NCI-H1694 treated with DMSO at 0.1 percent for 48 hours (cell line): ENCODE measurements at regions not wholly inside any gene's neighbourhood (a gene's known extent, or its start where the extent isn't known, plus 50 kb on each side); places are given as distances from the start of the nearest gene placed in this dataset.
"Not testable (repeated sequence)": the region's sequence is repeated elsewhere in the genome, so short reads cannot be mapped to it uniquely, and the experiment has no call there.

ENCODE experiments used
- DNase-seq: peaks from one replicate; lab custom pipeline; 2025; lab: John Stamatoyannopoulos, UW

- DNase-seq = peak; percentile 10
These were observed 208.4 kb downstream of the TPST1 start for GRCh38 chr7:66413379-66414114.

- DNase-seq = no peak
These were observed 210.6 kb downstream of the TPST1 start for GRCh38 chr7:66415659-66416265.

- no peak for DNase-seq
These were observed 210.1 kb upstream of the KCTD7 start for GRCh38 chr7:66418537-66418936.

DNA sequence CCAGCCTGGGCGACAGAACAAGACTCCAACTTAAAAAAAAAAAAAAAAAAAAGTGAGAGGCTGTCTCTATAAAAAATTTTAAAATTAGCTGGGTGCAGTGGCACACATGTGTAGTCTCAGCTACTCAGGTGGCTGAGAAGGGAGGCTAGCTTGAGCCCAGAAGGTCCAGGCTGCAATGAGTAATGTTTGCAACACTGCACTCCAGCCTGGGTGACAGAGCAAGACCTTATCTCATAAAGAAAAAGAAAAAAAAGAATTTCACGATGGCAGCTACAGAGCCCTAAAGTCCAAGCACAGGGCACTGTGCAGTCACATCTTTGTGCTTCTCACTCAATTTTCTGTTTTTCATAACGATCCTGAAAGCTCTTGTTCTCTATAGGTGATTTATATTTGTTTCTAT is 209.5 kb upstream of the KCTD7 start:
- no peak for DNase-seq

GRCh38 chr7:66421830-66422475 is 206.7 kb upstream of the KCTD7 start:
- DNase-seq = no peak

DNA sequence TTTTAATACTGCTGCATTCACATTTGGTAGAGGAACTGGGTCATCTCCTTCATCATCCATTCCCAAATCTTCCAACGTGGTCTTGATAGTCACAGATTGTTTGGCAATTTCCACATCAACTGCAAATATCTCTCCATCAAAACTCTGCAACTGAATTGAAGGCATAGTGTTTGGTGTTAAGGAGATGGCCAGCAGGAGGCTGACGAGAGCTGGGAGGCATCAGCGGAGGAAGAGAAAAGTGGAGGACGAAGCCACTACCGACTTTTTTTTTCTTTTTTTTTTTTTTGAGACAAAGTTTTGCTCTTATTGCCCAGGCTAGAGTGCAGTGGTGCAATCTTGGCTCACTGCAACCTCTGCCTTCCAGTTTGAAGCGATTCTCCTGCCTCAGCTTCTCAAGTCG is 205.0 kb upstream of the KCTD7 start:
- no peak for DNase-seq

- DNase-seq = no peak
These were observed 202.3 kb upstream of the KCTD7 start for GRCh38 chr7:66426332-66426731.

DNA sequence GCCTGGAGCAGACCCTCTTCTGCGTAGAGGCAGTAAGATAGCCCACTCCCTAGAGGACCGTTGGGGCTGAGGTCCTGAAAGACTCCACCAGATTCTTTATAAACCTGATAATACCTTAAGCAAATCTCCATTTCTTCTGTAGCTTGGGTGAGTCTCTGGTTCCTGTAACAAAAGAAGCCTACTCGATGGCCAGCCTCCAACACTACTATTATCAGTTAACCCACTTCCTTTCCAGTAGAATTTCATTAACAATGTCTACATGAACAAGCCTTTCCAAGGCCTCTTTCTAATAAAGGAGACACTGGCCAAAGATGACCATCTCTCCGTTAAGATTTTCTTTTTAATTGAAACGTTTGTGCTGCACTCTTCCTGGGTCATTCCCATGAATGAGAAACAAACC is 201.7 kb upstream of the KCTD7 start:
- DNase-seq = no peak

DNA sequence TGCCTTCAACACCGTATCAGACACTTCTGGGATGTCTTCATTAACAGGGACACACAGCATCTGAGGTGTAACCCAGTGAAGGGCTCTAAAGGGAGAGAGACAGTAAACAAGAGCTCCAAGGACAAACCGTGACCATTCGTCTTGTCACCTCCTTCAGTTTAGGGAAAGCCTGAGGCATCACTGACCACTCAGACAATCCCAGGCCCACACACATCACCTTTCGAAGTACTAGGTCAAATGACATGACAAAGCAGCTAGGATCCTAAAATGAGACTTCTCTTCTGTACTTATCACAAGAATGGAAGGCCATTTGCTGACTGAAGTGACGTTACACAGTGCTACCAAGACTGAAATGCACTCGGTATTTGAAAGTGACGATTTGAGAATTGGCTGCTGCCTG is 200.7 kb upstream of the KCTD7 start:
- DNase-seq = no peak

DNA sequence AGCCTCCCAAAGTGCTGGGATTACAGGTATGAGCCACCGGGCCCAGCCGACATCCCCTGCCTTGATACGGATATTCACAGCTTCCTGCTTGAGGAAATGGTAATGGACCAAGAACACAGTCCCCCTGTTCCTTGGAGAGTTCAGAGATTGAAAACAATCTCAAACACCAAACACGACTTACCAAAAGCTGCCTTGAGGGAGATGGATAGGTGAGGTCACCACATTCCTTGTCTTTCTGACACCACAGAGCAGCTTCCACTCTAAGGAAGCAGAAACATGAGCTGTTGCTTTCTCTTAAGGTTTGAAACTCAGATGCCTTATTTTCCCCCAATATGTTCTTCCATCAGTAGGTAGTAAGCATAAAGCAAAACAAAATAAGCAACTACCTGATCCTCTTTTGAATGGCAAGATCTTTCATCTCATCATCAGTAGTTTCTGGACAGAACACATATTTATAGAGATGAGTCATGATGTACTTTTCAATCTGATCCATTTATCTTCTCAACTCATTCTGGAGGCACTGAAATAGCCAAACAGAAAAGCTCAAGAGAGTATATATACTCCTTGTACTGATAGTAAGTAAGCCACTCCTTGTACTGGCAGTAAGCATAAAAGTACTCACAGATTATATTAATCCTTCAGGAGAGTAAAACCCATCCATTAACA is 199.1 kb upstream of the KCTD7 start:
- no peak for DNase-seq

DNA sequence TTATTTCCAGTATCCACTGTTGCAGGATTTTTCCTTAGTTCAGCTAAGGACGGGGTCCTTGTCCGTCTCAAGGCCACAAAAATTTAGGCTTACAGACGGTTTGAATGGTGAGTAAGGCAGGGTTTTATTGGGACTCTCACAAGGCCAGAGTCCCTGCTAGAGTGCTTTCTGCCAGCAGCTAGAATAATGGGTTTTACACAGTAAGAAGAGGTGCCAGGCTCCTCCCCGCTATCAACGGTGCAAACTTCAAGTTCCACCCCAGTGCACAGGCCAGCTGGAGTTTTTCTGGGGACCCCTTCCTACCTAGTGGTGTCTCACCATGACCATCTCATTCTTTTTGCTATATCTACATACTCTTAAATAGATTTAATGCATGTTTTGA is 198.5 kb upstream of the KCTD7 start:
- DNase-seq = no peak

GRCh38 chr7:66438703-66439405 is 189.8 kb upstream of the KCTD7 start:
- not testable (repeated sequence) for DNase-seq

DNA sequence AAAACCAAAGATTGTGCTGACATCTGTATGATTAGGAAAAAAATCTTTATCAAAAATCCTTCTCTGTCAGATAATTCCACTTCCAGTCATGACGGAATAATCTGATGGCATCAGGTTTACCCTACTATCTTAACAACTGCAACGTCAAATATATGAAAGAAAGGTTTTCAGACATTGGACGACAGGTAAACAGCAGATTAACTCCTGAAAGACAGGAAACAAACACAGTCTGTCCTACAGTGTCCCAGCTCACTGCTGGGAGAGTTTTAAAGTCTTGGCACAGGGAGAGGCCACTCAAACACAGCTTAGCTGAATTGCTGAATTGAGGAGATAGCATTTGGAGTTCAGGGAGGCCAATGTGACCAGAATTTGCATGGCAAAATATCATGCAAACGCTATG is 186.3 kb upstream of the KCTD7 start:
- no peak for DNase-seq

DNA sequence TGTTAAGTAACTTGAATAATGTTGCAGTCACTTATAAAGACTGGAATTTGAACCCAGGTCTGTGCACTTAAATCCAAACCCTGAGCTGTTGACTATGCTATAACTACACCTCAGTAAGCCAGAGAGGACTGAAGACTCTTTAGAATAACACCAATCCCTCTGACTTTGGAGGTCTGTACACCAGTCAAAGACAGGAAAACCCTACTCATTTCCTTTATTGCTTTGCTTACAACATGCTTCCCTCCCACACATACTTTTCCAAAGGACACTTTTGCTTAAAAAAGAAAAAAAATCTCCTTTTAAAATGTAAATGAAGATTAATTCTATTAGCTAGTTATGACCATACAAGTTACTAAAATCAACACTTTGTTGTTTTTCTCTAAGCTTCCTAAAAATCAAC is 184.7 kb upstream of the KCTD7 start:
- DNase-seq = no peak

GRCh38 chr7:66447007-66447406 is 181.7 kb upstream of the KCTD7 start:
- DNase-seq = not testable (repeated sequence)

DNA sequence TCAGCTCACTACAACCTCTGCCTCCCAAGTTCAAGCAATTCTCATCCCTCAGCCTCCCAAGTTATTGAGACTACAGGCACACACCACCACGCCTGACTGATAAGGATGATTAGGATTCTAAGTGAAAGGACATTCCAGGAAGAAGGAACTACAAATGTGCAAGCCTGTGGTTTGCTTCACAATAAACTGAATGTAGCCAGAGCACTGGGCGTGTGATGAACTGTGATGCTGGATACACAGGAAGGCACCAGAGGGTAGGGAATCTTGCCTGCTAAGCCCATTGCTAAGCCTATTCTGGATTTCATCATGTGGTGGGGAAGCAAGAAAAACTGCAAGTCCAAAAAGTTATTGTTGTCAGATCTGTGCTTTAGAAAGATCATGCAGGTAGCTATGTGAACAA is 177.9 kb upstream of the KCTD7 start:
- not testable (repeated sequence) for DNase-seq

DNA sequence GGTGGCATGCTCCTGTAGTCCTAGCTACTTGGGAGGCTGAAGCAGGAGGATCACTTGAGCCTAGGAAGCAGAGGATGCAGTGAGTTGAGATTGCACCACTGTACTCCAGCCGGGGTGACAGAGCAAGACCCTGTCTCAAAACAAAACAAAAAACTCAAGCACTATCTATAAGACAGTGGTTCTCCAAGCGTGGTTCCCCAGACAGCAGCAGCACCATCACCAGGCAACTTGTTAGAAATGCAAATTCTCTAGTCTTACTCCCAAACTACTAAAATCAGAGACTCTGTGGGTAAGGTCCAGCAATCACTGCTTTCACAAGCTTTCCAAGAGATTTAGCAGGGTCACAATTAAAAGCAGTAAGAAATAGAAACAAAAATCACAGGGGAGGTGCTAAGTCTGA is 177.0 kb upstream of the KCTD7 start:
- DNase-seq = not testable (repeated sequence)

GRCh38 chr7:66452165-66452564 is 176.5 kb upstream of the KCTD7 start:
- DNase-seq = no peak

DNA sequence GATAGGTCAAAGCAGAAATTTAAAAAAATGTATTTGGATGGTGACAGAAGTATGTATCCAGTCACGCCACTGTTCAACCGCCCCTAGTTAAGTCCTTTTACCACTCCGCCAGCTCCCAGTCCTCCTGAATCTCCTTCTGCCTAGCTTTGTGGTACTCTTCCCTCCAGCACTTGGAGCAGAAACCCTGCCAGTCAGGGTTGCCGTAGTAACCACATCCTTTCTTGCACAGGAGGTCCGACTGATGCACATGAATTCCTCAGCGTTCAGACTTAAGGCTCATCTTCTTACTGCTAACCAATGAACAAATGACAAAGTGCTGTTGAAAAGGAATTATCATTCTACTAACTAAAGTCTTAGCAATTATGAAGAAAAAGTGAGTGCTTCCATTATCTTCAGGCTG is 175.3 kb upstream of the KCTD7 start:
- no peak for DNase-seq

DNA sequence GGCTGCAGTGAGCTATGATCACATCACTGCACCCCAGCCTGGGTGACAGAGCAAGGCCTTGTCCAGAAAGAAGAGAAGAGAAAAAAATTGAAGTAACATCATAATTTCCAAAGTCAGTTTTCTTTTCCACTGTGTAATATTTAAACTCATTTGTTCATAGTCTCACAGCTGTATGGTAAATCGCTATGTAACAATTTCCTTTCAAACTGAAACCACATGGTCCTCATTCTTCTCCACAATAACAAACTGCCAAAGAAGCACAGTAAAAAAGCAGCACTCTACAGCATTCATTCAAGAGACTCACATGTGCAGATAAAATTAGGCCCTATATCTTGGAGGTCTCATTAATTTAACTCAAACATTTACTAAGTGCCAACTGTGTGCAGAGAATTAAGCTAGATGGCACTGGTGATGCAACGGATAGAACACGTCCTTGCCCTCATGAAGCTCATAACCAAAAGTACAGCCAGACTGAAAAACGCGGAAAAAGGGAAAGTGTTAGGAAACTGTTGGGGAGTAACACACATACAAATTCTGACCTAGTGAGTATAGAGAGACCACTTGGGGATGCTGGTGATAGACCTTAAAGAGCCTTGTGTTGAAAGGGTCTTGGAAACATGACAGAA is 174.0 kb upstream of the KCTD7 start:
- DNase-seq = no peak

- DNase-seq = not testable (repeated sequence)
These were observed 173.2 kb upstream of the KCTD7 start for GRCh38 chr7:66455432-66455831.

- not testable (repeated sequence) for DNase-seq
These were observed 172.2 kb upstream of the KCTD7 start for GRCh38 chr7:66456431-66456830.
